Thymus (tissue), 11 donors: ENCODE measurements at regions not wholly inside any gene's neighbourhood (a gene's known extent, or its start where the extent isn't known, plus 50 kb on each side); places are given as distances from the start of the nearest gene placed in this dataset.
"Not testable (repeated sequence)": the region's sequence is repeated elsewhere in the genome, so short reads cannot be mapped to it uniquely, and the experiment has no call there.

Experiments
- DNase-seq, 9 donors: peaks; one replicate each; pipeline ENCODE4 v3.0.0-alpha.2; 2013; ENCODE audit warnings: low spot score in 9 of 9, low read depth in 6 of 9, missing footprints in 1 of 9
- H3K27ac ChIP-seq, 2 donors: one replicate each; pipeline ENCODE4 v1.5.1; 2013; ENCODE audit warnings: control low read depth in 1 of 2, low read depth in 1 of 2, low read length in 1 of 2, mild to moderate bottlenecking in 1 of 2, moderate library complexity in 1 of 2
- H3K27me3 ChIP-seq, 2 donors: one replicate each; pipeline ENCODE4 v1.5.1; 2013; ENCODE audit warnings: low read length in 1 of 2; ENCODE audit not compliant: control insufficient read depth in 2 of 2, insufficient read depth in 1 of 2
- H3K36me3 ChIP-seq, 2 donors: one replicate each; pipeline ENCODE4 v1.5.1; 2013; ENCODE audit warnings: low read length in 1 of 2, mild to moderate bottlenecking in 1 of 2, moderate library complexity in 1 of 2; ENCODE audit not compliant: control insufficient read depth in 2 of 2, insufficient read depth in 2 of 2
- H3K4me1 ChIP-seq, 2 donors: one replicate each; pipeline ENCODE4 v1.5.1; 2013; ENCODE audit warnings: low read length in 2 of 2; ENCODE audit not compliant: control insufficient read depth in 2 of 2, insufficient read depth in 2 of 2
- H3K4me3 ChIP-seq, 2 donors: one replicate each; pipeline ENCODE4 v1.5.1; 2013; ENCODE audit warnings: low read length in 2 of 2, control low read depth in 1 of 2, mild to moderate bottlenecking in 1 of 2
- H3K9me3 ChIP-seq, 2 donors: one replicate each; pipeline ENCODE4 v1.5.1; 2013; ENCODE audit warnings: low read length in 1 of 2, mild to moderate bottlenecking in 1 of 2; ENCODE audit not compliant: control insufficient read depth in 2 of 2, insufficient read depth in 1 of 2
- WGBS: extraction: QIAGEN DNeasy Blood & Tissue Kit; methylation state at CpG from one replicate; pipeline ENCODE4 v1.1.7; 2013; 5-methylcytosine and 5-hydroxymethylcytosine counted together
- donor health status: healthy.

DNA sequence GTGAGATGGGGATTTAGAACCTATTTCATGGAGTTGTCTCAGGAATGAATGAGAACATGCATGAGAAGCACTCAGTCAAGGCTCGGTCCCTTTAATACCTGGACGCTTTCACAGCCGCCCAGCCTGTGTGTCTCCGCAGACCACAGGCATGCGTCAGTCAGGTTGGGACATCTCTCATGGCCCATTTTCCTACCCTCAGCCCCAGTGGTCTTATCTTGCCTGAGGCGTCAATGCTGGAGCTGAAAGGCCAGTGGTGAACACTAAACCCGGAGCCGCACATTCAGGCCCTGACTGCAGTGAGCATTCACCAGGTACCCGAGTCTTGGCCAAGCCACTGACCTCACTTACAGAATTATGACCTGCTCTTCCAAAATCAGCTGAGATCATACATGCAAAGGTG, 263.2 kb upstream of the RAB4A start:
- H3K4me3 ChIP-seq: no peak overlapping the region

GRCh38 chr1:229008347-229008746, 262.6 kb upstream of the RAB4A start:
- H3K9me3 ChIP-seq, H3K4me3 ChIP-seq, H3K27me3 ChIP-seq, H3K27ac ChIP-seq, H3K36me3 ChIP-seq, DNase-seq: not testable (repeated sequence)
- peaks cover 0 to 10% of the 10 kb centered on the region in 2 donors for H3K4me1 ChIP-seq
- 82% methylated on average over 5 of the region's 5 CpGs for WGBS

More for the DNA sequence above, 263.2 kb upstream of the RAB4A start:
- WGBS: 98% methylated on average over 9 of the region's 9 CpGs
- Histone ChIP-seq H3K4me1 (peaks cover 0 to 13% of the 10 kb centered on the region in 2 donors), H3K27ac (no peak overlapping the region), H3K27me3 (no peaks in the 10 kb centered on the region), H3K36me3 (no peaks in the 10 kb centered on the region), H3K9me3 (no peaks in the 10 kb centered on the region)
- no peak for DNase-seq

- no peak for DNase-seq
- peaks cover 0 to 8% of the 10 kb centered on the region in 2 donors for H3K4me1 ChIP-seq
- H3K27me3 ChIP-seq: no peaks in the 10 kb centered on the region
- H3K4me3 ChIP-seq: no peak overlapping the region
- no peak overlapping the region for H3K27ac ChIP-seq
- no peaks in the 10 kb centered on the region for H3K36me3 ChIP-seq
- no peaks in the 10 kb centered on the region for H3K9me3 ChIP-seq
- 96% methylated on average over 2 of the region's 2 CpGs for WGBS
Observed at GRCh38 chr1:229011022-229011421, 259.9 kb upstream of the RAB4A start.

- peaks cover 0 to 6% of the 10 kb centered on the region in 2 donors for H3K4me1 ChIP-seq
- DNase-seq: no peak
- H3K9me3 ChIP-seq: no peaks in the 10 kb centered on the region
- no peaks in the 10 kb centered on the region for H3K27me3 ChIP-seq
- 97% methylated on average over 2 of the region's 2 CpGs for WGBS
- H3K4me3 ChIP-seq: no peak overlapping the region
- no peaks in the 10 kb centered on the region for H3K36me3 ChIP-seq
- H3K27ac ChIP-seq: no peak overlapping the region
Observed at GRCh38 chr1:229012823-229013222, 258.1 kb upstream of the RAB4A start.

DNA sequence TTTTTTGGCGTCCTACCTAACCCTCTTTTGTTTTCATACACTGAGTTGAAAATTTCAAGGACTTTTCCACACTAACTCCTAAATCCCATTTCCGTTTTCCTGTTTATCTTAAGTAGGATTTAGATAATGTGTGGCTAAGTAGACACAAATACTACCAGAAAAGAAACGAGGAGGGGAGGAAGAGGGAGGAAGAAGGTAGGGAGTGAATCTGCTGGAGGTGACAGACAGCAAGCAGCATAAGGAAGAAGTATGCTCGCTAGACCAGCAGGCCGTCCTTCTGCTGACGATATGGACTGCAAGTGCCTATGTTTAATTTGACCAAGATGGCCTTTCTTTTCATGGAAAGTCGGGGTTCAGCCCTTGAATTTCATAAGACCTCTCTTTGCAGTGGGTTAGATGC, 256.9 kb upstream of the RAB4A start:
- 94% methylated on average over 7 of the region's 7 CpGs for WGBS
- H3K36me3 ChIP-seq: no peaks in the 10 kb centered on the region
- H3K4me3 ChIP-seq: no peak overlapping the region
- DNase-seq: no peak
- H3K4me1 ChIP-seq: peaks cover 0 to 6% of the 10 kb centered on the region in 2 donors
- peaks cover 0 to 3% of the 10 kb centered on the region in 2 donors for H3K9me3 ChIP-seq
- H3K27me3 ChIP-seq: no peaks in the 10 kb centered on the region
- no peak overlapping the region for H3K27ac ChIP-seq

DNA sequence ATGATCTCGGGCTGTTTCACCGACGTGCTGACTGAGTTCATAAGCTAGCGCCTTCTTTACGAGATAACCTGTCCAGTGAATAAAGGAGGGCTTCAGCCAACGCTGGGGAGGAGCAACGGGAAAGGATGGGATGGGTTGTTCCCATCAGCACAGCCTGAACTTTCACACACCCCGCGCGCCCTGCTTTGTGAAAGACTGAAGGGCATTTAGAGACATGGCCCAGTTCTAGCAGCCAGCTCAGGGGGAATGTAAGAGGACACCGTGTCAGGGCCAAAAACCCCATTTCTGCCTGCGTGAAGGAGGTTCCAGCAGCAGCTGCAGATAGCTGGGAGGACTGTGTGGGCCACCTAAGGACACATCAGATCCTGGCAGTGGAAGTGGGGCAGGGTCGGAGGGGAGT, 255.1 kb upstream of the RAB4A start:
- no peak overlapping the region for H3K27ac ChIP-seq
- H3K4me1 ChIP-seq: peaks cover 0 to 11% of the 10 kb centered on the region in 2 donors
- no peak overlapping the region for H3K4me3 ChIP-seq
- no peaks in the 10 kb centered on the region for H3K36me3 ChIP-seq
- H3K9me3 ChIP-seq: peaks cover 0 to 4% of the 10 kb centered on the region in 2 donors
- DNase-seq: no peak
- H3K27me3 ChIP-seq: no peaks in the 10 kb centered on the region
- WGBS: 97% methylated on average over 13 of the region's 13 CpGs

DNA sequence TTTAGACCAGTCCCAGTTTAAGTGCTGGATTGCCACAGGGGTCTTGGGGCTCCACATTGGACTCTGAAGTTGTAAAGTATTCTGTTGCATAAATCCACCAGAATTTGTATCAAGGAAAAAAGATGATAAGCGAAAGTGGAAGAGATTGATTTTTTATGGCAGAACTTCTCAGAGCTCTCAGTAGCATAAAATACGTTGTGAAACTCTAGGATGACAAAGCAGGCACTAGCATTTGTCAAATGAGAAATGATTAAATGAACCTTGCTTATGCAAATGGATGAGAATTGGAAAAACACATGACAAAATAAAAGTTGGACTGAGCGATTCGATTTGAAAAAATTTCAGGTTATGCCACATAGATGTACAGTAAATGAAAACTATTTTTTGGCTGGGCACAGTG, 253.8 kb upstream of the RAB4A start:
- Histone ChIP-seq H3K4me1 (peaks cover 0 to 11% of the 10 kb centered on the region in 2 donors), H3K36me3 (no peaks in the 10 kb centered on the region), H3K27me3 (no peaks in the 10 kb centered on the region), H3K27ac (no peak overlapping the region), H3K4me3 (no peak overlapping the region), H3K9me3 (peaks cover 0 to 4% of the 10 kb centered on the region in 2 donors)
- 94% methylated on average over 4 of the region's 4 CpGs for WGBS
- no peak for DNase-seq

- Histone ChIP-seq H3K4me1 (peaks cover 0 to 20% of the 10 kb centered on the region in 2 donors), H3K36me3 (no peaks in the 10 kb centered on the region), H3K4me3 (no peak overlapping the region), H3K9me3 (peaks cover 0 to 4% of the 10 kb centered on the region in 2 donors), H3K27ac (no peak overlapping the region), H3K27me3 (no peaks in the 10 kb centered on the region)
- WGBS: 97% methylated on average over 2 of the region's 2 CpGs
- no peak for DNase-seq
Observed at GRCh38 chr1:229018674-229019295, 252.1 kb upstream of the RAB4A start.

GRCh38 chr1:229019663-229020271, 251.1 kb upstream of the RAB4A start:
- Histone ChIP-seq H3K4me1 (peaks cover 0 to 29% of the 10 kb centered on the region in 2 donors), H3K36me3 (no peaks in the 10 kb centered on the region), H3K9me3 (peaks cover 0 to 4% of the 10 kb centered on the region in 2 donors), H3K27ac (no peak overlapping the region), H3K27me3 (no peaks in the 10 kb centered on the region), H3K4me3 (no peak overlapping the region)
- 95% methylated on average over 8 of the region's 8 CpGs for WGBS
- no peak for DNase-seq
